Activated CD8-positive, alpha-beta memory T cell treated with anti-CD3 and anti-CD28 coated beads for 36 hours (primary cell): ENCODE measurements at regions not wholly inside any gene's neighbourhood (a gene's known extent, or its start where the extent isn't known, plus 50 kb on each side); places are given as distances from the start of the nearest gene placed in this dataset.

Experiments
- CTCF ChIA-PET: fragments of 350-600 bp; sonication (Branson Sonifier 250); formaldehyde crosslinking; loops from one replicate; lab custom pipeline; 2021; ENCODE audit warnings: antibody characterized with exemption; lab: Charles Lee
- POLR2A ChIA-PET: fragments of 350-600 bp; sonication (Branson Sonifier 250); formaldehyde crosslinking; loops from one replicate; lab custom pipeline; 2021; ENCODE audit warnings: antibody characterized with exemption; lab: Charles Lee

DNA sequence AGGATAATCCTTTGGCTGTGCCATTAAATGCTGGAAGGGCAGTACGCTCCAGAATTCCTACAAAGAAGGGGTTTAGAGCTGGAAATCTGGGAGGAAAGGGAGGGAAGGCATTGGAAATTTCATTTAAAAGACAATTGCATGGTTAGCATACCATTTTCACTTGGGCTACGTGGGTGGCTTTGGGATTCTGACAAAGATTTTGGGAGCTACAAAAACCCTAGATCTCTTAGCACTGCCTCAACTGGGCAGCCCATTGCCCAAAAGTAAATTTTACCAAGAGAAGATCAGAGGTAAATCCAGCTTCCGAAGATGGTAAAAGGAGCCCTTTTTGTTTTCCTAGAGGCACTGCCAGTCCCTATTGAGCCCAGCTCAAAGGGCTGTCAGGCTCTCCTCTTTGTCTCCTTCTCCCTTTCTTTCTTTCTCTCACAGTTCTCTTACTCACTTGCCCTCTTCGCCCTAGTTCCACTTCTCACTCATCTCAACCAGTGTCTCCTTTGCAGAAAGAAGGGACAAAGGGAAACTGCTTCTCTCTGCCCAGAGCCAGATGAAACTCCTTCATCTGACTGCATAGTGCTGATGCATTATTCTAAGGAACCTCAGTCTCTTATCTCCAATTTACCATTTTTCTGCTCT, 125.4 kb upstream of the PLEKHA5 start:
- ChIA-PET CTCF (interaction anchor here (0.8 kb wide), 1 partner anchor 11 kb away, joined by 3 read pairs; no protein-coding TSS in a partner anchor), POLR2A (no interaction called here)

DNA sequence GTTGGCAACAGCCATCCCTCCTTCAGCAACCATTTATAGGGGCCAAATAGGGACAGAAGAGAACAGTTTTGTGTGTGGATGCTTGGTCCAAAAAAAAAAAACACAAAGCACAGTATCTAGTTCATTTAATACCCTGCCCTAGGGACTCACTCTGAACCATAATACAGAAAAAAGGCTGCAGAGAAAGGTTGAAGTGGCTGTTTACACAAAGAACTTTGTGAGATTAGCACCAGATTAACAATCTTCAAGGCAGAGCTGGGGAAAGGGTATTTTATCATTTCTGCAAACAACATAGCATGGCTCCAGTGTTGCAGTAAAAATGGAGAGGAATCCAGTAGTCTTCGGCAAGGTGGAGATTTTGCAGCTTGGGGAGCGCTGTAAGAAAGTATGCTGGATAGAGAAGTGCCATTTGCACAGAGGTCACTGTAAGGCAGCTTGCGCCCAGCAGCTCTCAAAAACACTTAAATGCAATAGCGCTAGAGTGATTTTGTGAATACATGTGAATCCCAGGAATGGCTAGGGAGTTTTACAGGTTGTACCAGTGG, 124.2 kb upstream of the PLEKHA5 start:
- POLR2A ChIA-PET: no interaction called here

DNA sequence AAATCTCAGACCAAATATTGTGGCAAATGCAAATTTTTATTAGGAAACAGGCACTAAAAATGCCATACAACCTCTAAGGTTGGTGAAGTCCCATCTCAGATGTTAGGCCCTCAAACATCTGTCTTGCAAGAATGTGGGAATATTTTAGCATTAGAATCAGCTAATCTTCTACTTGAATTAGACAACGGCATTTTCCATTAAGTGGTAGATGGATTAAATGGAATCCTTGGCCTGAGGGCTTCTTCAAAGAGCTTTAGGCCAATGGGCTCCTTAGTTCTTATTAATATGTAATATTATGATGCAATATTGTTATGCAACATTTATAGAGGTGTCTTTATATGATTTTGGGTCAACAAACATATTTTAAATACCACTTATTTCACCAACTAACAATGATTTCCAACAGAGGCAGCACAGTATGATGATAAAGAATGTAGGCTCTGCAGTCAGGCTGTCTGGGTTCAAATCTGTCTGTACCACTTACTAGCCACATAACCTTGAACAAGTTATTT, 122.9 kb upstream of the PLEKHA5 start:
- CTCF ChIA-PET: no interaction called here
- POLR2A ChIA-PET: no interaction called here

More for the DNA sequence above, 124.2 kb upstream of the PLEKHA5 start:
- CTCF ChIA-PET: no interaction called here

DNA sequence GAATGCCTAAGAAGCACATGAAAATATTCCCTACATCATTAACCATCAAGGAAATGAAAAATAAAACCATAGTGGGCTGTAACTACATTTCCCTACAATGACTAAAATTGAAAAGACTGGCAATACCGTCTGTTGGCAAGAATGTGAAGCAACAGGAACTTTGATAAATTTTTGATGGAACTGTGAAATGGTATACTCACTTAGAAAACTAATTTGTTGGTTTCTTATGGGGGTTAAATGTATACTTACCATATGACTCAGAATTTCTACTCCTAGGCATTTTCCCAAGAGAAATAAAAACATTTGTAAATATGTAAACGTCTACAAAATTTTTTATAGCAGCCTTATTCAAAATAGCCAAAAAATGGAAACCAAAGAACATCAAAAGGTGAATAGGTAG, 121.4 kb upstream of the PLEKHA5 start:
- ChIA-PET CTCF (no interaction called here), POLR2A (no interaction called here)

DNA sequence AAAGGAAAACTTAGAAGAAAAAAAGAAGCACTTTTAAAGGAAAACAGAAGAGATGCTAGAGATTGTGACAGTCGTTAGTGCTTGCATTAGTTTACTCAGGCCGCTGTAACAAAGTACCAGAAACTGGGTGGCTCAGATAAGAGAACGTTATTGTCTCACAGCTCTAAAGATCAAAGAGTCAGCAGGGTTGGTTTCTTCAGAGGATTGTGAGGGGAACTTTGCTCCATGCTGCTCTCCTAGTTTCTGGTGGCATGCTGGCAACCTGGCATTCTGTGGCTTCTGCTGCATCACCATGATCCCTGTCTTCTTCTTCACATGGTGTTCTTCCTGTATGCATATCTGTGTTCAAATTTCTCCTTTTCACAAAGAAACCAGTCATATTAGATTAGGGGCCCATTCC, 119.4 kb upstream of the PLEKHA5 start:
- CTCF ChIA-PET: no interaction called here
- POLR2A ChIA-PET: no interaction called here

DNA sequence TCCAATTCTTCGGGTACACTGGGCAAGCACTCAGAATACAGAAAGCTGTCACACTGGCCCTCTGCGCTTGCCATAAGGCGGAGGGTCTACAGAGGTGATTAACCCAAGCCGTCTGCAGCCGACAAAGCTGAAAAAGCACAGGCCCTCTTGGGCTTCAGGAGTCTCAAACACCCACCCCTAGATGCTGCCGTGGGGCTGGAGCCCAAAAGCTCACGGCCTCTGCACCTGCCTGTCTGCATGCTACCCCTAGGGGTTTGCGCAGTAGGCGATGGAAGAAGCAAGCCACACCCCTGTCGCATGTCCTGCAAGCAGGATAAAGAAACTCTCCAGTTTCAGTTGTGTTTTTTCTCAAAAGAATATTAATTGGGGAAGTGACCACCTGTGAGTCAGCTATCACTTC, 118.8 kb upstream of the PLEKHA5 start:
- ChIA-PET POLR2A (no interaction called here), CTCF (no interaction called here)

DNA sequence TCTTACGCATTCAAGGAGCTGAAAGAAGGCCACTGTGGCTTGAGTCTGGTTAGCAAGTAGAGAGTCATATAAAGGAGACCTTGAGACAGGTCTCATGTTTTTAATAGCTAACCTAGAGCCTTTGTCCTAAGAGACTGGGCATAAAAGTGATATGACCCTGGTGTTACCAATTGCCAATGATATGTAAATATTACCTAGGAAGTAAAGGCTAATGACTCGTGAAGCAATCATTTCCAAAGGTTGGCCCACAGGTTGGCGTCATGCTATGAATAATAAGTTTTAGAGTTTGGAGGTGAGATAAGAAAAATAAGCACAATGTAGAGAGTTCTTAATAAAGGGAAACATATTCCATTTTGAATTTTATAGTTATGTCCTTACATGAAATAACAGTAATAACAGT, 116.6 kb upstream of the PLEKHA5 start:
- CTCF ChIA-PET: no interaction called here
- POLR2A ChIA-PET: no interaction called here

DNA sequence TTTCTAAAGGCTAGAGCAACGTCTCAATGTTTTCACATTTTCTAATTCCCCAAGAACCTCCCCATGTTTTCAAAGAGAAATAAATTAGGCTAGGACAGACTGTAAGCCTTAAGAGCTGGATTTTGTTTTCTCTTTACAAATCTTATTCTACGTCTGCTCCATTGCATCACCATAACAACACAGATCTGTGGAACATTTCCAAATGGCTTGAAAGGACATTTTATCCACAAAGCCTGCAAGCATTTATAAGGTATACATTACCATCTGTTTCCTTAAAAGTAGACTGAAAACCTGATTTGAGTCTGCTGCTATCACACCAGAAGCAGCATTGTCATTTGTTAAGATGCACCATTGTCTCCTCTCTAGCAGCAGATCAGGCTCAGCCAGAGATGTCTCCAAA, 115.3 kb upstream of the PLEKHA5 start:
- ChIA-PET POLR2A (no interaction called here), CTCF (no interaction called here)

DNA sequence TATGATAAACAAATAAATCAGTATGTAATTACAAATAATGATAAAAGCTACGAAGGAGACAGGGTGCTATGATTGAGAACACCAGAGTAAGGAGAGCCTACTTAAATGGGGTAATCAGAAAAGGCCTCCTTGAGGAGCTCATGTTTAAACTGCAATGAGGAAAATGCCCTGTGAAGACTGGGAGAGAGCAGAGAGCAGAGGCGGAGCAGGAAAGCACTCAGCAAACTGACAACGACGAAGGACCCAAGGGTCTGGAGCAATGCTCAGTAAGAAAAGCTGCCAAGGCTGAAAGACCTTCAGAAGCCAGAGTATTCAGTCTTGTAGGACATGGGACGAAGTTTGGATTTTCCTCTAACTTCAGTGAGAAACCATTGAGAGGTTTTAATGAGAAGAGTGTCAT, 114.2 kb upstream of the PLEKHA5 start:
- POLR2A ChIA-PET: no interaction called here

DNA sequence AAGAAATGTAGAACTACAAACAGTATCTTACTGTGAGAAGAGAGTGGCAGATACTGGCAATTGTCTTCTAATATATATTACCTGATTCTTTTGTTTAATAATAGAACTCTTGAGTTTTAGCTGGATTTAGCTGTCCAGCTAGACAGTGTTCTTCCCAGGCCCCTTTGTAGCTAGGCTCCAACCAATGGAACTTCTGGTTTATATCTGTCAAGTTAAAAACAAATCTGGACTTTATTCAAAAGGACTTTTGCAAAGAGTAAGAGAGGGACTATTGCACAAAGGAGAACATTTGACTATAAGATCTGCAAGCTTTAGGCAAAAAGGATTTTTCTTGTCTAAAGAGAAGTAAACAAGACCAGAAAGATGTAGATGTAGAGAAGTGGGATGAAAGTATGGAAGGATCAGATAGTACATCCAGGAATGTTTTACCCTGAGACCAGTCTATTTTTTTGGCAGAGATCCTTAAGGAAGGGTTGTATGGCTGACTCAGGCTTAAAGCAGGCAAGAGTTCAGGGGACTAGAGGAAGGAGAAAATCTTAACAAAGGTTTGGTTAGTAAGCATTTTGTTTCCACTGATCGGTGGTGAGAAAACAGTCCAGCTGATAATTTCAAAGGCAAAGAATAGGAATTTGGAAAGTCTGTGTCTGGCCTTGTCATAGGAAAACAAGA, 111.1 kb upstream of the PLEKHA5 start:
- POLR2A ChIA-PET: no interaction called here

More for the DNA sequence above, 114.2 kb upstream of the PLEKHA5 start:
- CTCF ChIA-PET: no interaction called here

DNA sequence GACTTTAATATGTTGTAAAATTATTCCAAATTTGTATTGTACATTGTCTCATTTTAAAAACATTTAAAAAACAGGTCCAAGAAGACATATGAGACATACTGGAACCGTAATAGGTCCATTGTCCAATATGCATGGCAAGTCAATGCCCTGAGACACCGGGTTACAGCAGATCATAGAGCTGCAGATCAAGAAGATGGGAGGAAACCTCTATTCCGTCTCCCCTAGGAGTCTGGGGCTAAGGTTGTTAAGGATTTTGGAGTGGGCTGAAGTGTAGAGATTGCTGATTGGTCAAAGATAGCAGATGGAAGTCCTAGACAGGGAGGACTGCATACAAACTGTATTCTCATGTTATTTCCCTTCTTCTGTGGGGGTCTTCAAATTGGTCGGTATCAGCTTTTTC, 108.3 kb upstream of the PLEKHA5 start:
- ChIA-PET CTCF (no interaction called here), POLR2A (no interaction called here)

More for the DNA sequence above, 111.1 kb upstream of the PLEKHA5 start:
- CTCF ChIA-PET: interaction anchor here (1.5 kb wide), 1 partner anchor 10 kb away, joined by 3 read pairs; no protein-coding TSS in a partner anchor

DNA sequence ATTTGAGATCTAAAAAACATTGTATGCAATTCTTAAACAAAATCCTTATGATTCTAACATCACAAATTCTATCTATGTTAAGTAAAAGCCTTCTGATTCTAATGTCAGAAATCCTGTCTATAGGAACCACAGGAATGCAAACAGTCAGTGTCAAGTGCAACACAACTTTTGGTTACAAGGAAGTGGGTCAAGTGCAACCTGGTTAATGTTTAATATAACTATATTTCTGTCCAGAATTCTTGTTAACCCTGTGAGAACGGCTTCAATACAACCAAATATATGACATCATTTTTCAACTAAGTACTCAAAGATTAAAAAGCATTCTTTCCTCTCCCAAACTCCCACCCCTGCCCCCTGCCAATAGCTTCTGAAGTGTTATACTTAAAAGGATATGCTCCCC, 107.9 kb upstream of the PLEKHA5 start:
- CTCF ChIA-PET: no interaction called here
- POLR2A ChIA-PET: no interaction called here

DNA sequence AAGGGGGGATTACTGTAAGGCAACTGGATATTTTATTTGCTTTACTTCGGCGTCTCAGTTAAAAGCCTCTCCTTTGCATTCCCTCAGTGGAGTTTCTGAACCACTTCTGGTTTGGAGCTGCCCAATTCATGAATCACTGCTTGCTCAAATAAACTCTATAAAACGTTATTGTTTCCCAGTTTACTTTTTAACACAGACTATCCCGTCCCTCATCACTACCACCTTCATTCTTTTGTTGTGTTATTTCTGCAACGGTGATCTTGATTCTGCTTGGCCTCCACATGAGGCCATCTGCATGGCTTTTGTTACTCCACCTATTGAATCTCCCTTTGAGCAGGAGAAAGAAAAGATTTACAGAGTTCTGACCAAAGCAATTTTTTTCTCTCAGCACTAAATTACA, 104.0 kb upstream of the PLEKHA5 start:
- CTCF ChIA-PET: no interaction called here

DNA sequence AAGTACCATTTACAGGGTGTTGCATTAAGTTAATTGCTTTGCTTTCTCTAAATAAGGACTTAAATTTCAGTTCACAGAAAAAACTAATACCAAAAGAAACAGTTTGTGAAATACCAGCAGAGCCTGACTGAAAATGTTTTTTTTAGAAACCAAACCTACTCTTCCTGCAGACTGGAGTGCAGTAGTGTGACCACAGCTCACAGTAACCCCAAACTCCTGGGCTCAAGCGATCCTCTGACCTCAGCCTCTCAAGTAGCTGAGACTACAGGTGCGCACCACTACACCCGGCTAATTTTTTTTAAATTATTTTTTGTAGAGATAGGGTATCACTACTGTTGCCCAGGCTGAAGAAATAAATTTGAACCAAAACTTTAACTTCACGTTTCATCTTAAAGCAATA, 103.5 kb upstream of the PLEKHA5 start:
- ChIA-PET POLR2A (no interaction called here), CTCF (no interaction called here)

More for the DNA sequence above, 104.0 kb upstream of the PLEKHA5 start:
- POLR2A ChIA-PET: no interaction called here

DNA sequence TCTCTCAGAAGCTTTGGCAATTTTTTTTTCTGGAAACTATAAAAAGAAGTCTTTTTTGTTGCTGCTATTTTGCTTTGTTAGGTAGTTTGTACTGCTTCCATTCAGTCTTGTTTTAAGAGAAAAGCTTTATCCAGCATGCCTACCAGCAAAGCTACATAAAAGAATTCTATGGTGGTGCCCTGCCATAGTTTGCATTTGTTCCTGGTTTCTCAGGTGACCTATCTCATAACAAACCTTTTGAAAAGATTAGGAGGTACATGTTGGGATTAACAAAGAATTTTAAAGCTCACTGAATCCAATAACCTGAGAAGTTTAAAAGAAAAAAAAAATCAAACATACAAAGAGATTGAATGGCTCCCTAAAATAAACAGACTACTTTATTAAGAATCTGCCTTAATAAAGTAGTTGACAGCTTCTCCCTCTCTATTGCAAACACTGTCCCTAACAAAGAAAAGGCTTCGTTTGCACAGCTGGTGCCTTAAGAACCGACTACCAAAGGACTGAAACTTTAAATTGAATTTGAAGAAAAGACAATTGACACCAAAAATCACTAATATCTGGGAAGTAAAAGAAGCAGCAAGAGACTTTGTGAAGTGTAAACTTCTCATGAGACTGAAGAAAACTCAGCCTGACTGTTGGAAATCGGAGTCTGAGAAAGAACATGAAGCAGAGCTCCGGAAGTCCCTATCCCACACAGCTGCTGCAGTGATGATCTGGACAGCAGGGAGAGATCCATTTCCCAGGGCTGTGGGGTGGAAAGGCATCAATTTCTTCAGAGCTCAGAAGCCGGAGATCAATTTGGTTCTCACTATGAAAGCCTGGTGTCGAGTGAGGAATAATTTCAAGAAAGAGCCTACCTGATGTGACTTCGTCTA, 102.7 kb upstream of the PLEKHA5 start:
- POLR2A ChIA-PET: interaction anchor here (0.5 kb wide), 1 partner anchor 154 kb away, joined by 3 read pairs; no protein-coding TSS in a partner anchor
- CTCF ChIA-PET: no interaction called here

DNA sequence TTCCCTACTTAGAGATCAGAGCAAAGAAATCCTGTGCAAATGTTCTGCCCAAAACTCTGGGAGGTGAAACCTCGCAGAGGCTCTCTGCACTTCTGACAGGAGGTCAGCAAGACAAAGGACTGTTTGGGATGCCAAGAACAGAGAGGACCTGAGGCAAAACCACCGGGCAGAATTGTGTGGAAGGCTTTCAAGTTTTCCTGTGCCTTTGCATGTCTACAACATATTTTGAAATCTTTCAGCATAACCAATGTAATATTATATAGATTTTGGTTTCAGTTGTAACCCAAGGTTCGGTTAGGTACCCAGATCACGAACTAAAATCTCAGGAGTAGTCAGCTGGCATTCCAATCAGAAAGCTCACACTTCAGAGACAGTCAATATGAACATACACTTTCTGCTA, 99.4 kb upstream of the PLEKHA5 start:
- ChIA-PET CTCF (no interaction called here), POLR2A (no interaction called here)

DNA sequence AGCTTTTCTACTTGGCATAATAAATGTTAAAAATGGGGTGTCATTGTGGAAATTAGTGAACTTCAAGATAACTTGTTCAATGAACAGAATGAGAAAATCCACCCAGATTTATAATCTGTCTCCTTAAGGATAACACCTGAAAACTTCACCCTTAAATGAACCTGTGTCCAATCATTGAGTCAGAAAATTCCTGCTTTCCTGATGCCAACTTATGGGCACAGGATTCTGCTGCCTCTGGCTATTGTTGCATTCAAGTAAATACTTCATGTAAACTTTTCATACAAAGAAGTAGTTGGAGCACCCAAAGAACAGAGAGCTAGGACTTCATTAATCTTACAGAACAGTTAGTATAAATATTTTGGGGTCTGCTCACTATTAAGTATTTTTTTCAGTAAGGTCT, 98.9 kb upstream of the PLEKHA5 start:
- ChIA-PET POLR2A (no interaction called here), CTCF (no interaction called here)

DNA sequence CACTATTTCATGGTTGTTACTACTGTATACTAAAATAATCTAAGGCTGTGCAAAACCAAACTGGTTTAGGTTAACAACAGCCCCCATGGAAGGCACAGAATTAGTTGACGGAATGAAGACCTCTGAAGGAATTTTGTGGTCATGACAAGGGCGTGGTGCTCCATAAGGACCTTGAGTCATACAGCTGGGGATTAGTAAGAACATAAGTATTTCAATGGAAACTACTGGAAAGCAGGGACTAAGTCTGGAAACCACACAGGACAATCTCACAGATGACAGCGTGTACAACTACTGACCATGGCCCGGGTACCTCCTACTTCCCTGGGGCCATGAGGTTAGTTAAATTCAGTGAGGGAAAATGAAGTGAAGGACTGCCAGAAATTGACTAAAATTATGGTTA, 98.5 kb upstream of the PLEKHA5 start:
- ChIA-PET CTCF (no interaction called here), POLR2A (no interaction called here)

DNA sequence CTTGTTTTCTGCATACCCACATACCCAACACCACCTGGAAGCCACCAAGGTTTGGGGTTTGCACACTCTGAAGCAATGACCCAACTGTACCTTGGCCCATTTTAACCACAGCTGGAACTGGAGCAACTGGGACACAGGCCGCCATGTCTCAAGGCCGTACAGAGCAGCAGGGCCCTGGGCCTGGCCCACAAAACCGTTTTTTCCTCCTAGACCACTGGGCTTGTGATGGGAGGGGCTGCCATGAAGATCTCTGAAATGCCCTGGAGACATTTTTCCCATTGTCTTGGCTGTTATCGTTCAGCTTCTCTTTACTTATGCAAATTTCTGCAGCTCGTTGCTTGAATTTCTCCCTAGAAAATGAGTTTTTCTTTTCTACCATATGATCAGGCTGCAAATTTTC, 96.7 kb upstream of the PLEKHA5 start:
- ChIA-PET POLR2A (no interaction called here), CTCF (no interaction called here)

DNA sequence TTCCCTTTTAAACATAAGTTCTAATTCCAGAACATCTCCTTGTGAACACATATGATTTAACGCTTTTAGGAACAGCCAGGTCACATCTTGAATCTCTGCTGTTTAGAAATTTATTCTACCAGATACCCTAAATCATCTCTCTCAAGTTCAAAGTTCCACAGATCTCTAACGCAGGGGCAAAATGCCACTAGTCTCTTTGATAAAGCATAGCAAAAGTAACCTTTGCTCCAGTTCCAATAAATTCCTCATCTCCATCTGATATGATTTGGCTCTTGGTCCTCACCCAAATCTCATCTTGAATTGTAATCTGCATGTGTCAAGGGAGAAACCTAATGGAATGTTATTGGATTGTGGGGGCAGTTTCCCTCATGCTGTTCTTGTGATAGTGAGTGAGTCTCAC, 96.3 kb upstream of the PLEKHA5 start:
- ChIA-PET POLR2A (no interaction called here), CTCF (no interaction called here)
